GM19463 (cell line): ENCODE measurements at regions not wholly inside any gene's neighbourhood (a gene's known extent, or its start where the extent isn't known, plus 50 kb on each side); places are given as distances from the start of the nearest gene placed in this dataset.

Experiments used
- ATAC-seq: cut with Tn5 transposase; IDR thresholded peaks from one replicate; pipeline ENCODE4 v1.9.1; 2021; ENCODE audit warnings: mild to moderate bottlenecking, moderate library complexity; ENCODE audit not compliant: unreplicated experiment

DNA sequence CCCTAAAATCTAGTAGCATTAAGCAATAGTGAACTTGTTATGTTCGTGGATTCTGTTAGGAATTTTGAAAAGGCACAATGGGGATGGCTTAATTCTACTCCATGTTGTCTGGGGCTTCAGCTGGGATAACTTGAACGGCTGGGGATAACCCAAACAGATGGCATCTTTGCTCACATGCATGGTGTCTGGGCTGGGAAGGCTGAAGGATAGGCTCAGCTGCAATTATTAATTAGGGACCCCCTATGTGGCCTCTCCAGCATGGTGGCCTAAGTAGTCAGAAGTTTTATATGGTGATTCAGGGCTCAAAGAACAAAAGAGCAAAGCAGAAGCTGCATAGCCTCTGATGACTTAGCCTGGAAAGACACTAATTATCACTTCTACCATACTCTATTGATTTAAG lies 551.1 kb downstream of the PSAT1 start:
- no peak for ATAC-seq

DNA sequence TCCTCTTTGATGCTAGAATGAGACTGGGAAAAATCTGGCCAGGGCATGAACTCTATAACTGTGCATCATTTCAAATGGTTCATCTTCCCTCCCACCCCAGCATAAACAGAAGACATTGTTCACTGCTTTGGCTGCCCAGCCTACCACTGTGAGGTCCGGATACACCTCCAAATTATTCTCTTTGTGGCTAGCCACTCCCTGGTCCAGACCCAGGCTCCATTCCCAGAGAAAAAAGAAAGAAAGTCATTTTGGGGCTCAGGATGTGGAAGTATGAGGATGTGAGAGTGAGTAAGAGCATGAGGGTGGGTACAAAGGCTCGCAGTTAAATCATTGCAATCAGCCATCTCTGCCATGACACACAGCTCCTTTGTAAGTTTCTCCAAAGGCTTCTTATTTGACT lies 559.2 kb downstream of the PSAT1 start:
- no peak for ATAC-seq

GRCh38 chr9:78856781-78857180 lies 559.9 kb downstream of the PSAT1 start:
- no peak for ATAC-seq

DNA sequence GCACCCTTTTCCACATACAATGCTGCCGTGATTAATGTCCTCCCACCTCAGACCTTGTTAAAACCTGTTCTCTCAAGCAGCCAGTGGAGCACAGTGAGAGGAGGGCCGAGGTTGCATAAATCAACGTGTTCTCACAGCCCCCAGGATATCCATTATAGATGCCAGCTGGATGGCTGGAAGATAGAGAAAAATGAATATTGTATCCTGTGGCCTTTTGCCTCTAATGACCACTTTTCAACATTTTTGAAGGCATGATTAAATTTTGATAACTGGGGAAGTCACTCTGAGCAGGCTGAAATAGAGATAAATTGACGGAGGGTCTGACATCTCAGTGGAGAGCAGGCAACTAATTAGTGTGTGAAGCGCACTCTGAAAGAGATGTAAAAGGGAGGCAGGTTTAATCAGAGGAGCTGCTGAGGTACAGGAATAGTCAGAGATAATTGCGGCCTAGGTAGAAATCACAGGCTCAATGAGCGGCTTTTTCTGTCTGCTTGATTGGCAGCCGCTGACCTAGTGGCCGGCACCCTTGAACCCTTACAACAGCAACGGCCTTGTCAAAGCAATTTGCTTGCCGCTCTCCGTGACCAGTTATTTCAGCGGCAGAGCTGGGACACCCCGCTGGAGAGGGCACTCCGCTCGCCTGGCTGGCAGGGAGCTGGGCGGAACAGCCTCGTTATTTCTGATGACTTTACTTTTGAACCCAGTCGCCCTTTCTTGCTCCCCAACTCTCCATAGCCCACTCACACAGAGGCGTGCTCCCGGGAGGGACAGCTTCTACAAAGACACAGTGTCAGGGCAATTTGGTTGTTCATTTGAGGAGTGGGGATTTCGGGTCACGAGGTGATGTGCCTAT lies 560.7 kb downstream of the PSAT1 start:
- no peak for ATAC-seq

- ATAC-seq, result no peak
These were observed 561.3 kb downstream of the PSAT1 start for GRCh38 chr9:78858266-78858665.

DNA sequence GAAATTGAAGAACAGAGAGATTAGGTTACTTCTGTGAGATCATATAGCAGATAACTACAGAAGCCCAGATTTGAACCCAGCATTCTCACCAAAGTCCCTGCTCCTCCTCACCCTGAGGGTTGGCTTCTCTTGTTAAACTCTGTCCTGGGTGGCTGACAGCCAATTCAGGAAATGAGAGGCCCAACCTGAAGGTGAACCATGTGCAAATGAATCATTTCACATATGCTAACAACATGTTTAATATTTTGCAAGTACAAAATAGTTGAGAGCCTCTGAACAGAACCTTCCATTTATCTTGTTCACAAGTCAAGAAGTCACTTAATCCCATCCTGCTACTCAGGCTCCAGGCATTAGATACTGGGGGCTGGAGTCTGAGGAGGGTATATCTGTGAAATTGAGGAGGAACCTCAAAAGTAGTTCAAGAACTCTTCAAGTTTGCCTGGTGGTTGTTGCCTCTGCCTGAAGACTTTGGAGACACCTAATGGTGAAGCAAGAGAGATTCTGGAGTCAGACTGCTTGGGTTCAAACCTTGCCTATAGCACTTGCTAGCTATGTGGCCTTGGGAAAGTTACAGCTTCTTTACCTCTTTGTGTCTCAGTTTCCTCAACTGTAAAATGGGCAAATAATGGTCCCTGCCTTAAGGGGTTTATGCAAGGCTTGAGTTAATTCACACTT lies 564.0 kb downstream of the PSAT1 start:
- ATAC-seq, result no peak

DNA sequence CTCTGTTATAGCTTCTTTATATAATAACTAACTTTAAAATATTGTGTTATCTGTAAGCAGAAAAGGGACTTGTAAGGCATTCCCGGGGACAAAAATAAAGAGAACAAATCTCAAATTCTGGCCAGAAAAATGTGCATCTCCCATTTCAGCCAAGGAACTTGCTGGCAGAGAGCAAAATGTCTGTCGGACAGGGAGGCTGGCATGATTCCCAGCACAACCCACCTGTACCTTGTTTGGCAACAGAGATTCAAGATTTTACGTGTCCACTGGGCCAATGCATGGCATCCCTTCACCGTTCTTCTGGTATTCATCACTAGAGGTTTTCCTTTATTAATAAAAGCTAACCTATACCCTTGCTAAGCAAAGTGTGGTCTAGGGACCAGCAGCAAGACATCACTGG lies 566.6 kb downstream of the PSAT1 start:
- ATAC-seq, result no peak

- no peak for ATAC-seq
These were observed 568.8 kb downstream of the PSAT1 start for GRCh38 chr9:78865737-78866136.

DNA sequence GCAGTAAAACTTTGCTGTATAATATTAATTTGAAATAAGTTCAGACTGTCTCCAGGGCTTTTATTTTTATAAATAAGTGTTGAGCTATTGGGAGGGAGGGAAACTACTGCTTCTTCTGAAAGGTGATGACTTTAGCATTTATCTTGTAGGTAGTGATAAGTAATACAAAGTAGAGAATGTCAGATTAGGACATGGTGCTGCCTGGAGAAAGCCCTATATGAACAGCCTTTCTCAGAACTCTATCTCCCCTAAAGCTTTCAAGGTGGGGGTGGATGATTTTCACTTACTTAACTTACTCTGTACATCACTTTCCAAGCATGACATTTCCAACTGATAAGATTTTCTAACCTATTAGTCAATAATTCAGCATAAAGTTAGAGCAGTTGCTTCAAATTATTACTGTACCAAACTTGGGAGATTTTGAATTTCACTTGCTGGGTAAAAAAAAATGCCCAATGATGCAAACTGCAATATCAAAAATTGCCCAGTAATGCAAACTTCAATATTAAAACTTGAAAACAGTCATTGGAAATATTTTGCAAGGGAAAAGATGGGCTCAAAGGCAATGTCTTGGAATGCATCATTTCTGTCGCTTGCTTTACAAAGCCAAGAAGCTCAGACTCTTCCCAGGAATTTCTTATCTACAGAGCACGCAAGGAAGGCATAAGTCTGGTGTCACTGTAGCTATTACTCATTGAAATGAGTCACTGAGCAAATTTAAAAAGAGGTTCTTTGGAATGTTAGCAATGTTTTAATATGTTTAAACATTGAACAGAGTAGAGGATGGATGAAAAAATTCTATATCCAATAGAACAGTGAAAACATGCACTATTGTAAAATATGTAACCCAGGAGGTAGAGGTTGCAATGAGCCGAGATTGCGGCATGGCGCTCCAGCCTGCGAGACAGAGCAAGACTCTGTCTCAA lies 569.5 kb downstream of the PSAT1 start:
- ATAC-seq, result no peak

- no peak for ATAC-seq
These were observed 574.1 kb downstream of the PSAT1 start for GRCh38 chr9:78871086-78871451.

DNA sequence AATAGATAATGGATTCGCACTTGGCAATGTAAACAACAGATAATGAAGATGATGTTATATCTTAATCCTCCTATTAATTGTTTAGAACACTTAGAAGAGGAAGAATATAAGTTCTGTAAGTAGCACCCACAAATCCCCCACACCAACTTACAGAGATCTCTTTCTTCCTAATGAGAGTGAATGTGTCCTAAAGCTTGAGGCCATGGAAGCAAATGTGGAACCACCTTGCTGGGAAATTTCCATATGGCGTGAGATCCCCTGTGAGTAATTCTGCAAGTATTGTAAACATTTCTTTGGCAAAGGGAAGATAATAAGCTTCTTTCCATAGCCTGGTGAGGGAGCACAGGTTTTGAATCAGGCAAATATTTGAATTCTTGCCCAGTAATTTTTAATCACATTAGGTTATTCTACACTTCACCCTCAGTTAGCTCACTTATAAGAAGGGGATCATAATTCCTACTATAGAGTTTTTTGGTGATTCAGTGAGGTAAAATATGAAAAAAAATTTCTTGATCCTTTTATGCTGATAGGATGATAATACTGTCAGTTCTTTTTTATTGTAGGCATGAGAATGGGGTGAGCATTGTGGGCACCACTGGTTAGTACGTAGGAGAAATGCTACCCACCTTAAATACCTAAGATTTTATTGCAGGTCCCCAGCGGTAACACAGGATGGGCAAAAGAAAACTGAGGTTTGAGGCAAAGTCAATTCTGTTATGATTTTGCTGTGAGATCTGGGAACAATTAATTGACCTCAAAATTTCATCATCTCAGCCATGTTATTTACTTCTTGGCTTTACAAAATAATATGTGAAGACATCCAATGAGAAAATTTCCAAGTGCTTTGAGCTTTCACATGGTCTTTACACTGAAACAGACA lies 574.8 kb downstream of the PSAT1 start:
- ATAC-seq, result no peak

- ATAC-seq, result no peak
These were observed 577.1 kb downstream of the PSAT1 start for GRCh38 chr9:78874061-78874460.

- no peak for ATAC-seq
These were observed 582.6 kb downstream of the PSAT1 start for GRCh38 chr9:78879324-78880100.

DNA sequence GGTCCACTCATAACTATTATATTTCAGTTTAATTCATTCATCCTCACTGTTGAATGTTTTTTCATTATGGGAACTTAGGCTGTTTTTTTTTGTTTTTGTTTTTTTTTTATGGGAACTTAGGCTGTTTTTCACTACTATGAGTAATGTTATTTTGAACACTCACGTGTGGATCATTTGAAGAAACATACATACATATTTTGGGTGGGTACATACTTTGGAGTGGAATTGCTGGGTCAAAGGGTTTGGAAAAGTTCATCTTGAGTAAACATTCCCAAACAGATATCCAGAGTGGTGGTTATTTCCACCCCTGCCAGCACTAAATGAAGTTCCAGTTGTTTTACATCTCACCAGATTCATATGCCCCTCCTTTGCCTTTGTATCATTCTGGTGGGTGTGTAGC lies 584.4 kb downstream of the PSAT1 start:
- no peak for ATAC-seq

GRCh38 chr9:78882481-78882880 lies 585.6 kb downstream of the PSAT1 start:
- ATAC-seq, result no peak

- no peak for ATAC-seq
These were observed 587.8 kb downstream of the PSAT1 start for GRCh38 chr9:78884611-78885150.

DNA sequence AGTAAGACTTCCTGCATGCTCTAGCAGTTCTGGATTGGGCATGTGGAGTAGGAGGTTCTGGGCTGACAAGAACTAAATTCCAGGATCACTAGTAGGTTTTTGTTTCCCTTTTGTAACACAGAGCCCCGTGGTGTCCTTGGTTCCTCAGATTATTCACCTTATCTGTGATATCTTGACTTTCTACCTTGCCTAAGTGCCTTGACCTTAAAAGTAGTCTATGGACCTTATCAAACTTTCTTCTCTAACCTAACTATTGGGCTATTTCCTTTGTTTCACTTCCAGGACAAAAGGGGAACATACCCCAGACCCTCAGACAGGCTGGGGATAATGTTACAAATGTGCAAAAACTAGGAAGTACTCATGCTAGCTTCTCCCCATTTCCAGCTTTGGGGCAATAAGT lies 595.3 kb downstream of the PSAT1 start:
- ATAC-seq, result no peak

GRCh38 chr9:78892769-78893168 lies 595.8 kb downstream of the PSAT1 start:
- ATAC-seq, result no peak

GRCh38 chr9:78893774-78894401 lies 597.0 kb downstream of the PSAT1 start:
- ATAC-seq, result no peak
